ENCODE measurements at regions not wholly inside any gene's neighbourhood (a gene's known extent, or its start where the extent isn't known, plus 50 kb on each side); places are given as distances from the start of the nearest gene placed in this dataset.

DNA sequence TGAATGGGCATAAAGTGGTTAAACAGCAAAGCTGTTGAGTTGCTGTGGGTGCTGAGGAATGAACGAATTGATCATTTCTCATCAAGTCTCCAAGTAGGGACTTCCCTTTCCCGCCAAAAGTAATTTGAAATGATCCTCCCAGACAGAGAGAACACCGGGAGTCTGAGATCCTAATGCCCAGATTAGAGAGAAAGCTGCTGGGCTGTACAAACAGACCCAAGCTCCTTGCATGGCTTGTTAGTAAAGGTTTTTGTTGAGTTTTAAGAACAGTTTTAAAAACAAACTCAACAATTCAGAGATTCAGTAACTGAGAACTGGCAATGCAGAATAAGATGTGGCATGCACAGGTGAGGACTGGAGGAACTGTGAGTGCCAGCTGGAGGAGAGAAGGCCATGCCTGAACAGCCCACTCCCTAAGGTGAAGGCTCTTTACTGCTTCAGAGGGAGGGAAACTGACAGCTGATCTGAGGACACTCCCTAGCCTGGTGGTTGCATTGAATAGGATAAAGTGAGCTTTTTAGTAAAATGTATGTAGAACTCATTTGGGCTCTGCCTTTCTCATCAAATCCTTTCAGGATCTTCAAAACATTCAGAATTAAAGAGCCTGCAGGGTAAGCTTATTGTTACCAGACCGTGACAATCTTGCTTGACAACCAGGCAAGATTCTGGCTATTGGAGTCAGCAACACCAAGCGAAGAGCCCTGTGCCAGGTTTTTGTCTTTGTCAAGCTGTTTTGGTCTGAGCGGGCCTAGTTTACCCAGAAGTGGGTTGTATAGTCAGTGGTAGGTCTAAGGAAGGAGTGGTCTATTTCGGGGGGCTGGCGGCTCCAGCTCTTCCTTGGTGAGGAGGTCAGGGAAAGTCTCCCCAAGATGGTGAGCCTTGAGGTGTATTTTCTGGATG, 63.2 kb upstream of the IGFBP5 start:
- TF ChIP-seq, protein P1, sequence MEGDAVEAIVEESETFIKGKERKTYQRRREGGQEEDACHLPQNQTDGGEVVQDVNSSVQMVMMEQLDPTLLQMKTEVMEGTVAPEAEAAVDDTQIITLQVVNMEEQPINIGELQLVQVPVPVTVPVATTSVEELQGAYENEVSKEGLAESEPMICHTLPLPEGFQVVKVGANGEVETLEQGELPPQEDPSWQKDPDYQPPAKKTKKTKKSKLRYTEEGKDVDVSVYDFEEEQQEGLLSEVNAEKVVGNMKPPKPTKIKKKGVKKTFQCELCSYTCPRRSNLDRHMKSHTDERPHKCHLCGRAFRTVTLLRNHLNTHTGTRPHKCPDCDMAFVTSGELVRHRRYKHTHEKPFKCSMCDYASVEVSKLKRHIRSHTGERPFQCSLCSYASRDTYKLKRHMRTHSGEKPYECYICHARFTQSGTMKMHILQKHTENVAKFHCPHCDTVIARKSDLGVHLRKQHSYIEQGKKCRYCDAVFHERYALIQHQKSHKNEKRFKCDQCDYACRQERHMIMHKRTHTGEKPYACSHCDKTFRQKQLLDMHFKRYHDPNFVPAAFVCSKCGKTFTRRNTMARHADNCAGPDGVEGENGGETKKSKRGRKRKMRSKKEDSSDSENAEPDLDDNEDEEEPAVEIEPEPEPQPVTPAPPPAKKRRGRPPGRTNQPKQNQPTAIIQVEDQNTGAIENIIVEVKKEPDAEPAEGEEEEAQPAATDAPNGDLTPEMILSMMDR (IDR thresholded peaks at IDR 0.05; ENCODE audit: borderline replicate concordance, extremely low read depth, low read length, poor library complexity, severe bottlenecking), result no peak
- TF ChIP-seq EZH2 (IDR thresholded peaks at IDR 0.05; ENCODE audit: borderline replicate concordance, low read depth, low read length, severe bottlenecking), result no peak
